GM10266 (cell line): ENCODE measurements at regions not wholly inside any gene's neighbourhood (a gene's known extent, or its start where the extent isn't known, plus 50 kb on each side); places are given as distances from the start of the nearest gene placed in this dataset.

Experiments
- DNase-seq: peaks from one replicate; pipeline ENCODE4 v3.0.0; 2012; ENCODE audit errors: extremely low spot score
- CTCF ChIP-seq: IDR thresholded peaks from 2 replicates; pipeline ENCODE4 v1.5.1; 2012; ENCODE audit warnings: mild to moderate bottlenecking, low read depth; ENCODE audit not compliant: control insufficient read depth, insufficient read depth; ENCODE audit errors: missing control alignments

GRCh38 chr10:52940921-52941320, 168.3 kb upstream of the MBL2 start:
- DNase-seq = no peak
- no peak for TF ChIP-seq CTCF

- DNase-seq = no peak
- no peak for TF ChIP-seq CTCF
Measured at GRCh38 chr10:52939894-52940293, 167.3 kb upstream of the MBL2 start.

GRCh38 chr10:52933748-52934147, 161.2 kb upstream of the MBL2 start:
- no peak for TF ChIP-seq CTCF
- DNase-seq = no peak

- no peak for DNase-seq
- no peak for TF ChIP-seq CTCF
Measured at GRCh38 chr10:52927678-52928077, 155.1 kb upstream of the MBL2 start.

GRCh38 chr10:52923520-52923919, 150.9 kb upstream of the MBL2 start:
- TF ChIP-seq CTCF = no peak
- DNase-seq = no peak

- no peak for DNase-seq
- TF ChIP-seq CTCF = no peak
Measured at GRCh38 chr10:52918714-52919305, 146.2 kb upstream of the MBL2 start.

GRCh38 chr10:52915391-52915790, 142.8 kb upstream of the MBL2 start:
- TF ChIP-seq CTCF = no peak
- no peak for DNase-seq
